ENCODE measurements at regions not wholly inside any gene's neighbourhood (a gene's known extent, or its start where the extent isn't known, plus 50 kb on each side); places are given as distances from the start of the nearest gene placed in this dataset.

GRCh38 chr14:44700694-44701093 is 193.6 kb upstream of the FSCB start:
- H3K4me3 ChIP-seq (ENCODE audit: low read depth, low read length): no peak overlapping the region
- no peak for TF ChIP-seq CTCF (IDR thresholded peaks at IDR 0.05; ENCODE audit: control insufficient read depth, extremely low read depth, insufficient read depth)
- DNase-seq (ENCODE audit: low read depth): no peak

GRCh38 chr14:44700184-44700583 is 193.1 kb upstream of the FSCB start:
- TF ChIP-seq CTCF (IDR thresholded peaks at IDR 0.05; ENCODE audit: control insufficient read depth, extremely low read depth, insufficient read depth): no peak
- no peak overlapping the region for H3K4me3 ChIP-seq (ENCODE audit: low read depth, low read length)
- DNase-seq (ENCODE audit: low read depth): no peak

GRCh38 chr14:44699391-44699790 is 192.3 kb upstream of the FSCB start:
- DNase-seq (ENCODE audit: low read depth): no peak
- no peak for TF ChIP-seq CTCF (IDR thresholded peaks at IDR 0.05; ENCODE audit: control insufficient read depth, extremely low read depth, insufficient read depth)
- H3K4me3 ChIP-seq (ENCODE audit: low read depth, low read length): no peak overlapping the region

GRCh38 chr14:44669496-44669895 is 162.4 kb upstream of the FSCB start:
- DNase-seq (ENCODE audit: low read depth): no peak

GRCh38 chr14:44663136-44663535 is 156.1 kb upstream of the FSCB start:
- no peak overlapping the region for H3K4me3 ChIP-seq (ENCODE audit: low read depth, low read length)
- TF ChIP-seq CTCF (IDR thresholded peaks at IDR 0.05; ENCODE audit: control insufficient read depth, extremely low read depth, insufficient read depth): no peak
- DNase-seq (ENCODE audit: low read depth): no peak

More at GRCh38 chr14:44669496-44669895, 162.4 kb upstream of the FSCB start:
- H3K4me3 ChIP-seq (ENCODE audit: low read depth, low read length): no peak overlapping the region
- no peak for TF ChIP-seq CTCF (IDR thresholded peaks at IDR 0.05; ENCODE audit: control insufficient read depth, extremely low read depth, insufficient read depth)

- H3K4me3 ChIP-seq (ENCODE audit: low read depth, low read length): no peak overlapping the region
- no peak for TF ChIP-seq CTCF (IDR thresholded peaks at IDR 0.05; ENCODE audit: control insufficient read depth, extremely low read depth, insufficient read depth)
- no peak for DNase-seq (ENCODE audit: low read depth)
These were observed 155.3 kb upstream of the FSCB start for GRCh38 chr14:44662250-44662891.

- no peak overlapping the region for H3K4me3 ChIP-seq (ENCODE audit: low read depth, low read length)
- DNase-seq (ENCODE audit: low read depth): no peak
- no peak for TF ChIP-seq CTCF (IDR thresholded peaks at IDR 0.05; ENCODE audit: control insufficient read depth, extremely low read depth, insufficient read depth)
These were observed 151.3 kb upstream of the FSCB start for GRCh38 chr14:44658389-44658696.

Measured in LNCaP clone FGC (cell line).